ENCODE measurements at regions not wholly inside any gene's neighbourhood (a gene's known extent, or its start where the extent isn't known, plus 50 kb on each side); places are given as distances from the start of the nearest gene placed in this dataset.

- no peaks in the 10 kb centered on the region for H4K20me1 ChIP-seq (ENCODE audit: insufficient read depth)
- H3K4me2 ChIP-seq (ENCODE audit: unreplicated experiment), result no peak overlapping the region
- no peaks in the 10 kb centered on the region for H3K36me3 ChIP-seq (ENCODE audit: low read depth)
- no peak for DNase-seq
- H2AFZ ChIP-seq, result no peak overlapping the region
- no peak overlapping the region for H3K9ac ChIP-seq
- in situ Hi-C loops (cut with MboI), result no loop called here
- no peaks in the 10 kb centered on the region for H3K27me3 ChIP-seq (replicated peaks; ENCODE audit: insufficient read depth)
- H3F3A ChIP-seq (ENCODE audit: insufficient read depth), result no peaks in the 10 kb centered on the region
- 5 to 8% methylated on average over 2 of the region's 2 CpGs for WGBS, 2 experiments (ENCODE audit: low coverage in 1 of 2, low lambda C conversion rate in 2 of 2, missing lambda C conversion rate in 2 of 2)
- no peaks in the 10 kb centered on the region for H3K79me2 ChIP-seq (ENCODE audit: insufficient read depth)
- no peaks in the 10 kb centered on the region for H3K9me3 ChIP-seq (ENCODE audit: low read depth)
- H3K4me1 ChIP-seq (ENCODE audit: insufficient read depth), result no peaks in the 10 kb centered on the region
- TF ChIP-seq EZH2phosphoT487 (IDR thresholded peaks at IDR 0.05; ENCODE audit: insufficient read depth, low read depth) (no peak), EZH2 (IDR thresholded peaks at IDR 0.05; ENCODE audit: insufficient read depth, poor library complexity, severe bottlenecking) (no peak)
- no peaks in the 10 kb centered on the region for H3K9me2 ChIP-seq (ENCODE audit: insufficient read depth)
- H3K4me3 ChIP-seq, result no peak overlapping the region
- H3K27ac ChIP-seq, result no peak overlapping the region
Observed at GRCh38 chr1:239563681-239564080, 177.3 kb downstream of the CHRM3 start.

DNA sequence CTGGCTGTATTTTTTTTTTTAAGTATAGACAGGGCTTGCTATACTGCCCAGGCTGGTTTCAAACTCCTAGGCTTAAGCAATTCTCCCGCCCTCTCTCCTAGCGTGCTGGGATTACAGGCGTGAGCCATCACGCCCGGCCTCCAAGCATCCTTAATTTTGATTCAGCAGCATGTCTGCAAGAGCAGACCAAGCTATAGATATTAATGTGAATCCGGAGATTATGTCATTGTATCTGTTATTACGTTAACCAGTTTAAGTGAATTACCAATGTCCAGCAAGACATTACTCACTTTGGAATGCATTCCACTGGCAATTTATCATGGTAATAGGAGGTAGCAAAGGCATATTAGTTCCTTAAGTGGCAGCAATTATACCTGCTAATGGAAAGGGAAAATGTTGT lies 179.7 kb downstream of the CHRM3 start:
- TF ChIP-seq EZH2phosphoT487 (IDR thresholded peaks at IDR 0.05; ENCODE audit: insufficient read depth, low read depth) (no peak), EZH2 (IDR thresholded peaks at IDR 0.05; ENCODE audit: insufficient read depth, poor library complexity, severe bottlenecking) (no peak)
- no peak overlapping the region for H3K27ac ChIP-seq
- no peaks in the 10 kb centered on the region for H3F3A ChIP-seq (ENCODE audit: insufficient read depth)
- no peaks in the 10 kb centered on the region for H3K36me3 ChIP-seq (ENCODE audit: low read depth)
- in situ Hi-C loops (cut with MboI), result no loop called here
- no peak overlapping the region for H2AFZ ChIP-seq
- 32 to 33% methylated on average over 7 of the region's 7 CpGs for WGBS, 2 experiments (ENCODE audit: low coverage in 1 of 2, low lambda C conversion rate in 2 of 2, missing lambda C conversion rate in 2 of 2)
- H3K27me3 ChIP-seq (replicated peaks; ENCODE audit: insufficient read depth), result no peaks in the 10 kb centered on the region
- no peaks in the 10 kb centered on the region for H3K9me3 ChIP-seq (ENCODE audit: low read depth)
- H4K20me1 ChIP-seq (ENCODE audit: insufficient read depth), result no peaks in the 10 kb centered on the region
- H3K4me2 ChIP-seq (ENCODE audit: unreplicated experiment), result no peak overlapping the region
- no peak overlapping the region for H3K4me3 ChIP-seq
- no peak for DNase-seq
- H3K9ac ChIP-seq, result no peak overlapping the region
- H3K79me2 ChIP-seq (ENCODE audit: insufficient read depth), result no peaks in the 10 kb centered on the region
- no peaks in the 10 kb centered on the region for H3K9me2 ChIP-seq (ENCODE audit: insufficient read depth)
- H3K4me1 ChIP-seq (ENCODE audit: insufficient read depth), result no peaks in the 10 kb centered on the region

DNA sequence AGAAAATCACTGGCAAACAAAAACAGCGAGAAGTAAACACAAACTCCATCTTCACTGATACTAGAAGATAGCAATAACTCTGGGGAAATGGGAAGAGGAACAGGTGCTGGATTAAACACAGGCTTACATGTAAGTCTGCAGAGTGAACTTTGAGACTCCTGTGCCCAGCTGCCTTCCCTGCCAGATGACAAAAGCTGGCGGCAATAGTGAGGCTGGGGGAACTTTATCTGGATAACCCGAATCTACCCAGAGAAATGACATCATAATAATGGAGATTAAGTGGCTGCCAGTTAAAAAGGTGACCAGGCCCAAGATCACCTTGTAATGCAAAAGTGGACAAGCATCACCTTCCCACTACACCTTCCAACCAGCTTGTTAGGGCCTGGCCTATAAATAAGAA lies 184.5 kb downstream of the CHRM3 start:
- no peaks in the 10 kb centered on the region for H3K36me3 ChIP-seq (ENCODE audit: low read depth)
- in situ Hi-C loops (cut with MboI), result no loop called here

DNA sequence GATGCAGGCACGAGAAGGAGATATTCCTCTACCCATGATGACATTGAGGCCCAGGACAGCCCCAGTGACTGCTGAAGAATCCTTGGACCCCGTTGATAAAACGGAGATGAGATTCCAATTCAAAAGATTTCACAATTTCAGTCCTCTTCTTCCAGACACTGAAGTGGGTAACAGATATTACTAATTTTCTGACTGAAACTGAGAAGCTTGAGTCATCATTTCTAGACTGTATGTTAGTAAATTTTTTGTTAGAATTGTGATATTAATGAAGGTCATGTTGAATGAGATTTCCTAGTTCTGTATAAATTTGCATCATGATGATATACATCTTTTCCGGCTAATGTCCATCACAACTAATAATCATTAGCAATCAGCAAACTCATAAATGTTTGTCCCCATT lies 185.8 kb downstream of the CHRM3 start:
- TF ChIP-seq EZH2 (IDR thresholded peaks at IDR 0.05; ENCODE audit: insufficient read depth, poor library complexity, severe bottlenecking), result no peak
- no peak for TF ChIP-seq EZH2phosphoT487 (IDR thresholded peaks at IDR 0.05; ENCODE audit: insufficient read depth, low read depth)
- Histone ChIP-seq H3K9me2 (ENCODE audit: insufficient read depth) (no peaks in the 10 kb centered on the region), H4K20me1 (ENCODE audit: insufficient read depth) (no peaks in the 10 kb centered on the region), H2AFZ (no peak overlapping the region), H3K27ac (no peak overlapping the region), H3K4me2 (ENCODE audit: unreplicated experiment) (no peak overlapping the region), H3K36me3 (ENCODE audit: low read depth) (no peaks in the 10 kb centered on the region), H3K4me1 (ENCODE audit: insufficient read depth) (no peaks in the 10 kb centered on the region), H3K4me3 (no peak overlapping the region), H3K9me3 (ENCODE audit: low read depth) (no peaks in the 10 kb centered on the region), H3K9ac (no peak overlapping the region), H3K27me3 (replicated peaks; ENCODE audit: insufficient read depth) (no peaks in the 10 kb centered on the region), H3F3A (ENCODE audit: insufficient read depth) (no peaks in the 10 kb centered on the region), H3K79me2 (ENCODE audit: insufficient read depth) (no peaks in the 10 kb centered on the region)
- WGBS, 2 experiments (ENCODE audit: low coverage in 1 of 2, low lambda C conversion rate in 2 of 2, missing lambda C conversion rate in 2 of 2), result 17 to 24% methylated on average over 4 of the region's 4 CpGs
- in situ Hi-C loops (cut with MboI), result no loop called here
- no peak for DNase-seq

More for the DNA sequence above, 184.5 kb downstream of the CHRM3 start:
- Histone ChIP-seq H3K4me2 (ENCODE audit: unreplicated experiment) (no peak overlapping the region), H3K9ac (no peak overlapping the region), H4K20me1 (ENCODE audit: insufficient read depth) (no peaks in the 10 kb centered on the region), H3K27ac (no peak overlapping the region), H3K4me1 (ENCODE audit: insufficient read depth) (no peaks in the 10 kb centered on the region), H3K9me3 (ENCODE audit: low read depth) (no peaks in the 10 kb centered on the region), H3K9me2 (ENCODE audit: insufficient read depth) (no peaks in the 10 kb centered on the region), H3K27me3 (replicated peaks; ENCODE audit: insufficient read depth) (no peaks in the 10 kb centered on the region), H3K79me2 (ENCODE audit: insufficient read depth) (no peaks in the 10 kb centered on the region), H3F3A (ENCODE audit: insufficient read depth) (no peaks in the 10 kb centered on the region), H3K4me3 (no peak overlapping the region), H2AFZ (no peak overlapping the region)
- WGBS, 2 experiments (ENCODE audit: low coverage in 1 of 2, low lambda C conversion rate in 2 of 2, missing lambda C conversion rate in 2 of 2), result 8 to 11% methylated on average over 3 of the region's 3 CpGs
- TF ChIP-seq EZH2phosphoT487 (IDR thresholded peaks at IDR 0.05; ENCODE audit: insufficient read depth, low read depth) (no peak), EZH2 (IDR thresholded peaks at IDR 0.05; ENCODE audit: insufficient read depth, poor library complexity, severe bottlenecking) (no peak)
- DNase-seq, result no peak

DNA sequence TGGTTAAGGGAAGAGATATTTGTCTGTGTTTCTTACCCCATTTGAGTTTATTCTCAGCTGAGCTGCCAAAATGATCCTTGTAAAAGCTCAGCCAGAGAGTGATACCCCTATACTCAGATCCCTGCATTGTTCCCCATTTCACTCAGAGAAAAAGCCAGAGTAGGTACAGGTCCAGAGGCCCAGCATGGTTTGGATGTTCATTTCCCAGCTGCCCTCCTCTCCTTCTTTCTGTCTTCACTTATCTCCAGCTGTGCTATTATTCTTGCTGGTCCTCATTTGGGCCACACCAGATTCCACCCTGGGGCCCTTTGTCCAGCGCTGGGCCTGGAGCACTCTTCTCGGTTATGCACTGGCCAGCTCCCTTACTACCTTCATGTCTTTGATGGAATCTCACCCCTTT lies 187.7 kb downstream of the CHRM3 start:
- no peaks in the 10 kb centered on the region for H3K4me1 ChIP-seq (ENCODE audit: insufficient read depth)
- in situ Hi-C loops (cut with MboI), result no loop called here
- no peak overlapping the region for H3K4me2 ChIP-seq (ENCODE audit: unreplicated experiment)
- no peaks in the 10 kb centered on the region for H3K9me2 ChIP-seq (ENCODE audit: insufficient read depth)
- H3K36me3 ChIP-seq (ENCODE audit: low read depth), result no peaks in the 10 kb centered on the region
- H3K9me3 ChIP-seq (ENCODE audit: low read depth), result no peaks in the 10 kb centered on the region
- no peak overlapping the region for H3K4me3 ChIP-seq
- no peak for TF ChIP-seq EZH2phosphoT487 (IDR thresholded peaks at IDR 0.05; ENCODE audit: insufficient read depth, low read depth)
- no peak for TF ChIP-seq EZH2 (IDR thresholded peaks at IDR 0.05; ENCODE audit: insufficient read depth, poor library complexity, severe bottlenecking)
- H3K9ac ChIP-seq, result no peak overlapping the region
- no peak overlapping the region for H3K27ac ChIP-seq
- no peak overlapping the region for H2AFZ ChIP-seq
- no peak for DNase-seq
- H3F3A ChIP-seq (ENCODE audit: insufficient read depth), result no peaks in the 10 kb centered on the region
- no peaks in the 10 kb centered on the region for H4K20me1 ChIP-seq (ENCODE audit: insufficient read depth)
- H3K27me3 ChIP-seq (replicated peaks; ENCODE audit: insufficient read depth), result no peaks in the 10 kb centered on the region
- 7 to 46% methylated on average over 2 of the region's 2 CpGs for WGBS, 2 experiments (ENCODE audit: low coverage in 1 of 2, low lambda C conversion rate in 2 of 2, missing lambda C conversion rate in 2 of 2)
- no peaks in the 10 kb centered on the region for H3K79me2 ChIP-seq (ENCODE audit: insufficient read depth)

Data from GM23248 (cell line).